Parathyroid adenoma (tissue), 2 donors: ENCODE measurements at regions not wholly inside any gene's neighbourhood (a gene's known extent, or its start where the extent isn't known, plus 50 kb on each side); places are given as distances from the start of the nearest gene placed in this dataset.
A peak's percentile ranks its signal among the peaks of the same experiment; 100 is the strongest.

Experiments
- H2AFZ ChIP-seq: fragments of 300-600 bp; sonication (generic); one replicate; pipeline ENCODE4 v1.7.0; 2017; ENCODE audit warnings: antibody characterized with exemption, mild to moderate bottlenecking
- H3K27ac ChIP-seq: fragments of 300-600 bp; sonication (generic); one replicate; pipeline ENCODE4 v1.7.0; 2017
- H3K27me3 ChIP-seq: fragments of 300-600 bp; sonication (generic); one replicate; pipeline ENCODE4 v1.7.0; 2017; ENCODE audit warnings: low read length; ENCODE audit not compliant: control insufficient read depth, insufficient read depth
- H3K36me3 ChIP-seq: fragments of 300-600 bp; sonication (generic); one replicate; pipeline ENCODE4 v1.7.0; 2017; ENCODE audit warnings: low read length; ENCODE audit not compliant: control insufficient read depth, insufficient read depth
- H3K4me1 ChIP-seq: fragments of 300-600 bp; sonication (generic); one replicate; pipeline ENCODE4 v1.7.0; 2017; ENCODE audit warnings: control low read depth
- H3K4me2 ChIP-seq: fragments of 300-600 bp; sonication (generic); one replicate; pipeline ENCODE4 v1.7.0; 2017; ENCODE audit warnings: low read length
- H3K4me3 ChIP-seq: fragments of 300-600 bp; sonication (generic); one replicate; pipeline ENCODE4 v1.7.0; 2017; ENCODE audit warnings: low read depth, low read length
- H3K79me2 ChIP-seq: fragments of 300-600 bp; sonication (generic); one replicate; pipeline ENCODE4 v1.7.0; 2017; ENCODE audit warnings: control low read depth
- H3K9ac ChIP-seq: fragments of 300-600 bp; sonication (generic); one replicate; pipeline ENCODE4 v1.7.0; 2017; ENCODE audit warnings: mild to moderate bottlenecking
- H3K9me3 ChIP-seq: fragments of 300-600 bp; sonication (generic); one replicate; pipeline ENCODE4 v1.7.0; 2017; ENCODE audit warnings: low read length; ENCODE audit not compliant: control insufficient read depth
- TF ChIP-seq, protein P1 (sequence below): fragments of 300-600 bp; sonication (generic); IDR thresholded peaks from one replicate; pipeline ENCODE4 v1.7.0; 2017; ENCODE audit warnings: antibody characterized with exemption, mild to moderate bottlenecking
- donor health status: primary hyperparathyroidism.

DNA sequence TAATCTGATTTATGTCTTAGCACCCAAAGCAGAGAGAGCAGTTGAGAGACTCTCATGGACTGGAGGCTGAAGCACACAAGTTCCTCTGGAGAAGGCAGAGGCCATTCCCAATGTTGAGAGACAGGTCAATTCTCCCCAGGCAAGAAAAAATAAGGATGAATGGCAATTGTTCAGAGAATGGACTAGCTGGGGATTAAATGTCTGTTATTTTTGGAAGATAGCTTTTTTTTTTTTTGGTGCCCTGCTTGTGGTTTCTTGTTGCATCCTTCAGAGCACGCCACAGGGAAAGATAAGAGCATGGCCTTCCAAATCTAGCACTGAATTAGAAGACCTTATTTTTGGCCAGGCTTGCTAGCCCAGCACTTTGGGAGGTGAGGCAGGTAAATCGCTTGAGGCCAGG is 65.6 kb upstream of the ERRFI1 start:
- Histone ChIP-seq H3K36me3 (no peaks in the 10 kb centered on the region), H2AFZ (no peak overlapping the region), H3K9me3 (no peaks in the 10 kb centered on the region), H3K27me3 (no peaks in the 10 kb centered on the region), H3K4me3 (no peak overlapping the region), H3K79me2 (peaks cover 13% of the 10 kb centered on the region), H3K4me2 (no peak overlapping the region), H3K4me1 (peaks cover 15% of the 10 kb centered on the region), H3K27ac (peak overlapping the region; percentile 53), H3K9ac (no peak overlapping the region)
- TF ChIP-seq, protein P1, sequence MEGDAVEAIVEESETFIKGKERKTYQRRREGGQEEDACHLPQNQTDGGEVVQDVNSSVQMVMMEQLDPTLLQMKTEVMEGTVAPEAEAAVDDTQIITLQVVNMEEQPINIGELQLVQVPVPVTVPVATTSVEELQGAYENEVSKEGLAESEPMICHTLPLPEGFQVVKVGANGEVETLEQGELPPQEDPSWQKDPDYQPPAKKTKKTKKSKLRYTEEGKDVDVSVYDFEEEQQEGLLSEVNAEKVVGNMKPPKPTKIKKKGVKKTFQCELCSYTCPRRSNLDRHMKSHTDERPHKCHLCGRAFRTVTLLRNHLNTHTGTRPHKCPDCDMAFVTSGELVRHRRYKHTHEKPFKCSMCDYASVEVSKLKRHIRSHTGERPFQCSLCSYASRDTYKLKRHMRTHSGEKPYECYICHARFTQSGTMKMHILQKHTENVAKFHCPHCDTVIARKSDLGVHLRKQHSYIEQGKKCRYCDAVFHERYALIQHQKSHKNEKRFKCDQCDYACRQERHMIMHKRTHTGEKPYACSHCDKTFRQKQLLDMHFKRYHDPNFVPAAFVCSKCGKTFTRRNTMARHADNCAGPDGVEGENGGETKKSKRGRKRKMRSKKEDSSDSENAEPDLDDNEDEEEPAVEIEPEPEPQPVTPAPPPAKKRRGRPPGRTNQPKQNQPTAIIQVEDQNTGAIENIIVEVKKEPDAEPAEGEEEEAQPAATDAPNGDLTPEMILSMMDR: no peak

DNA sequence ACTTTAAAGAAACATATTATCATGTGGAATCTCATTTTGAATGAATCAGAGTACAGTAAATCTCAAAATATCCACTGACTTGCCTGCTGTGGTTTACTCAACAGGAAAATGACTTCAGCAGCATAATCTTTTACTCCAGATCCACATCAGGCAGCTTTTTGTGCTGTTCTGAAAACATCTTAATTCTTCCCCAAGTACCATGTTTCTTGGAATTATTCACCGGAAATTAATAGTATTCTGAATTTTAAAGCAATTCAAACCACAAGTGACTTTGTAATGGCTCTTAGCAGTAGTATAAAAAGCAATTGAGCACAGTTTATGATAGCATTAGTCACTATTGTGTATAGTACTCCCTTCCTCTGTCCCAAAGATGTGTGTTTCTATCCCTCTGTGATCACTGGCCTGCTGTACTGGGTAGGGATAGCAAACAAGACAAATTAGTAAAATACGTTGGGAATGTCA is 64.2 kb upstream of the ERRFI1 start:
- Histone ChIP-seq H3K9me3 (no peaks in the 10 kb centered on the region), H3K27ac (peak overlapping the region; percentile 54), H3K36me3 (no peaks in the 10 kb centered on the region), H3K4me3 (no peak overlapping the region), H3K27me3 (no peaks in the 10 kb centered on the region), H2AFZ (no peak overlapping the region), H3K79me2 (peaks cover 13% of the 10 kb centered on the region), H3K4me1 (peaks cover 7% of the 10 kb centered on the region), H3K4me2 (no peak overlapping the region), H3K9ac (no peak overlapping the region)
- TF ChIP-seq, protein P1: no peak

DNA sequence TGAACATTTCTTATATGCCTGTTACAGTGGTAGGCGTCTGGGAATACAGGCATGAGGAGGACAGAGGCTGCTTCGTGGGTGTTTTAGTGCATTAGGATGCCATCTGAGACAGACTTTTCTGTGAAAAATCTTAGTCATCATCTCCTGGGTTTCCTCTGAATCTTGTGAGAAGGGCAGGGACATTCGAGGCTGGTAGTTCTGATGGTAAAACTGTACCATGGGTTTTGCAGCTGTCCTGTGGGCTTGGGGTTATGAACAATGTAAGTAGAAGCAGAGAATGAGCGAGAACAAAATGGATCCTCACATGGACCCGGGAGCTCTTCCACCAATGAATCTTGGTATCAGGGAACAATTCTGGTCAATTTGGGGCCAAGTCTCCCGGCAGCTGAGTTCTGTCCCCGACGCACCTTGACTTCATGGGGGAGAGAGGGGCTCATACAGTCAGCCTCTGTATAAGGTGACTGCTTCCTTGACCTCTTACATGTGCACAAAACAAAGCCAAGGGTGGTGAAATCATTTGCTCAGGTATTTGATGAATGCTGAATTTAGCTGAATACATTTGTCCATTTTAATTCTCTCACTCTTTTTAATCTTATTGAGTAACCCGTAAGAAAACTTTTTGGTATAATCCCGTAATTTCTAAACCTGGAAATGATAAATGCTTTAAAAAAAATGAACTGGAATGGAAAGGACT is 63.6 kb upstream of the ERRFI1 start:
- Histone ChIP-seq H2AFZ (no peak overlapping the region), H3K36me3 (no peaks in the 10 kb centered on the region), H3K4me2 (no peak overlapping the region), H3K9ac (no peak overlapping the region), H3K9me3 (no peaks in the 10 kb centered on the region), H3K4me3 (no peak overlapping the region), H3K27me3 (no peaks in the 10 kb centered on the region), H3K4me1 (peaks cover 7% of the 10 kb centered on the region), H3K79me2 (peaks cover 13% of the 10 kb centered on the region), H3K27ac (peak overlapping the region; percentile 54)
- TF ChIP-seq, protein P1: no peak

DNA sequence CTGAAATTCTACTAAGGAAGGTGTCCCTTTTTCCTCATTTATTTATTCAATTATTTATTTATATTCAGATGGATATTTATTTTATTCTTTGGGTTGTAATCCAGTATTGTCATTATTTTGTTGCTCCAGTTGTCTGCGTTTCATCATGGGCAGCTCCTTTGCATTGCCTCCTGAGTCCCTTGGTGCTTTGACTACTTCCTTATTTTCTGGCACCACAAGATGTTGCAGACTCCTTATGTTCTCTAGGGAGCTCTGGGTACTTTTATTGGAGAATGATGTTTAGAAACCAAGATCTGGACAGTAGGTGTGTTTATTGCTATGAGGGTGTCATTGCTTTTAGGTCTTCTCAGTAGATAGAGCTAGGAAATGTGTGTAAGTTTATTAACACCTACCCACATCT is 59.9 kb upstream of the ERRFI1 start:
- Histone ChIP-seq H3K4me1 (peaks cover 7% of the 10 kb centered on the region), H3K4me2 (no peak overlapping the region), H3K36me3 (no peaks in the 10 kb centered on the region), H3K9me3 (no peaks in the 10 kb centered on the region), H3K4me3 (no peak overlapping the region), H3K79me2 (peaks cover 8% of the 10 kb centered on the region), H2AFZ (no peak overlapping the region), H3K27me3 (no peaks in the 10 kb centered on the region), H3K9ac (no peak overlapping the region), H3K27ac (no peak overlapping the region)
- TF ChIP-seq, protein P1: no peak

- no peak overlapping the region for H3K27ac ChIP-seq
- TF ChIP-seq, protein P1: no peak
- no peak overlapping the region for H3K4me2 ChIP-seq
- H3K4me1 ChIP-seq: peaks cover 8% of the 10 kb centered on the region
- H3K79me2 ChIP-seq: peaks cover 8% of the 10 kb centered on the region
- no peaks in the 10 kb centered on the region for H3K36me3 ChIP-seq
- H3K27me3 ChIP-seq: no peaks in the 10 kb centered on the region
- no peak overlapping the region for H2AFZ ChIP-seq
- no peak overlapping the region for H3K9ac ChIP-seq
- no peak overlapping the region for H3K4me3 ChIP-seq
- H3K9me3 ChIP-seq: no peaks in the 10 kb centered on the region
Measured at GRCh38 chr1:8084913-8085312, 58.8 kb upstream of the ERRFI1 start.
